Stimulated activated CD8-positive, alpha-beta memory T cell treated with anti-CD3 and anti-CD28 coated beads, Interleukin-4, amount 100 ng/mL, for 1 hour (primary cell): ENCODE measurements at regions not wholly inside any gene's neighbourhood (a gene's known extent, or its start where the extent isn't known, plus 50 kb on each side); places are given as distances from the start of the nearest gene placed in this dataset.
"Not testable (repeated sequence)": the region's sequence is repeated elsewhere in the genome, so short reads cannot be mapped to it uniquely, and the experiment has no call there.

ENCODE experiments used
- DNase-seq, 2 donors: peaks; one replicate each; pipeline ENCODE4 v3.0.0-alpha.2; 2020; ENCODE audit warnings: low read depth in 2 of 2, low spot score in 1 of 2

DNA sequence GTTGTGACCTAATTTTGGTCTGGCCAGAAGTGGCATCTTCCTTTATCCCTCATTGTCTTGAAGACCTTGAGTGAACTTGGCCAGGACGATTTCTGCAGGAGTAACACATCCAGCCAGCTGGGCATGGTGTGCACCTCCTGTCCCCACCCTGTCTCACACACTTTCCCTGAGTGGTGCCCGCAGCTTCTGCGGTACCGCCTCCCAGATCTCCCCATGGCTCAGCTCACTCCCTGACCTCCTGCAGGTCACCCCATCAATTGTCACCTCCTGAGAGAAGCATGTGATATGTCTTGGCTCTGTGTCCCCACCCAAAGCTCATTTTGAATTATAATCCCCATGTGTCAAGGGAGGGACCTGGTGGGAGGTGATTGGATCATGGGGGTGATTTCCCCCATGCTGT is 50.2 kb upstream of the TP53I11 start:
- no peak for DNase-seq

DNA sequence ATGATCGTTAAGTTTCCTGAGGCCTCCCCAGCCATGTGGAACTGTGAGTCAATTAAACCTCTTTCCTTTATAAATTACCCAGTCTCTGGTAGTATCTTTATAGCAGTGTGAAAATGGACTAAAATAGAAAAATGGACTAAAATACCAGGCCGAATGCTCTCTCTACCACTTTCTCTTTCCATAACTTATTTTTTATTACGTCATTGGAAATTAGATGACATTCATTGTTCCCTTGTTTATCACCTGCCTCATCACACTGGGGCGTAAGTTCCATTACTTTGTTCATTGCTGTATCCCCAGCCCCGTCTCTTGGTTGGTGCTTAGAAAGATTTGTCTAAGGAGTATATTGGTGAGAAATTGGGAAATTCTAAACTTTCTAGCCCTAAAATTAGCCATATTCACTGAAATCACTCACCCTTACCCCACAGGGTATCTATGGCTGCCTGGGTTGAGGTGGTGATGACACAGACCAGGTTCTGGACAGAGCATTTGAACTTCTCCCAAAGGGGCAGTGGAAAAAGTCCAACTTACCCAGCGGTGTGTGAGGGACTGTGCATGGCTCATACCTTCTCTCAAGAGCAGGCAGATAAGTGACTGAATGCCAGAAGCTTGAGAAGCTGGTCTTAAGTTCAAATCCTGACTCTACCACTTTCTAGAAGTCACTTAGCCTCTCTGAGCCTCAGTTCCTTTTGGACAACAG is 50.9 kb upstream of the TP53I11 start:
- no peak for DNase-seq

DNA sequence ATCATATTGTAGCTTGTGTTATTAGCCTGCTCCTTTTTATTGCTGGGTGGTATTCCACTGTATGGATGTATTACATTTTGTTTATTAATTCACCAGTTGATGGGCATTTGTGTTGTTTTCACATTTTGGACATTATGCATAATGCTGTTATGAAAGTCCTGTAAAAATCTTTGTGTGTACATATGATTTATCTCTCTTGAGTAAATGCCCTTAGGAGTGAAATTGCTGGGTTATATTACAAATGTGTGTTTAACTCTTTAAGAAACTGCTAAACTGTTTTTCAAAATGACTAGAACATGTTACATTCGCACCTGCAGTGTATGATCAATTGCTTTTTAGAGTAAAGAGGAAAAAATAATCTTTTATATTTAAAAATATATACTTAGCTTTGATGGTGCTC is 54.4 kb upstream of the TP53I11 start:
- DNase-seq, result no peak

DNA sequence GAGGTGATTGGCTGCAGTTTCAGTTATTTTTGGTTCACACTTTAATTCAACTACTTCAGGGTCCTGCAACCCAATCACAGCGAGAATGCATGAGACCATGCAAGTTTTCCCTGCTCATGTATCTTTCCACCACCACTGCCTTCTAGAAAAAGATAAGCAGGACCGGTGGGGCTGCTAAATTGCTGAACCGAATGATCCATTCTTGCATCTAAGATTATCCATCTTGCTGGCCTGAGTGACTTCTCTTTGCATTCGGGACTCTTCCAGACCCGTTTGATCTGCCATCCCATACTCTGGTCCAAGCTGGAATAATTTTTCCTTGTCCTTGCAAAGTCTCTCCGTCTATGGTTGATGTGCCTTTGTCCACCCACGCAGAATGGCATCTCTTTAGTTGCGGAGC is 56.3 kb upstream of the TP53I11 start:
- DNase-seq, result no peak

DNA sequence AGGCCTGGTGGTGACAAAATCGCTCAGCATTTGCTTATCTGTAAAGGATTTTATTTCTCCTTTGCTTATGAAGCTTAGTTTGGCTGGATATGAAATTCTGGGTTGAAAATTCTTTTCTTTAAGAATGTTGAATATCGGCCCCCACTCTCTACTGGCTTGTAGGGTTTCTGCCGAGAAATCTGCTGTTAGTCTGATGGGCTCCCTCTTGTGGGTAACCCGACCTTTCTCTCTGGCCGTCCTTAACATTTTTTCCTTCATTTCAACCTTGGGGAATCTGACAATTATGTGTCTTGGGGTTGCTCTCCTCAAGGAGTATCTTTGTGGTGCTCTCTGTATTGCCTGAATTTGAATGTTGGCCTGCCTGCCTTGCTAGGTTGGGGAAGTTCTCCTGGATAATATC is 65.3 kb upstream of the TP53I11 start:
- DNase-seq, result not testable (repeated sequence)

DNA sequence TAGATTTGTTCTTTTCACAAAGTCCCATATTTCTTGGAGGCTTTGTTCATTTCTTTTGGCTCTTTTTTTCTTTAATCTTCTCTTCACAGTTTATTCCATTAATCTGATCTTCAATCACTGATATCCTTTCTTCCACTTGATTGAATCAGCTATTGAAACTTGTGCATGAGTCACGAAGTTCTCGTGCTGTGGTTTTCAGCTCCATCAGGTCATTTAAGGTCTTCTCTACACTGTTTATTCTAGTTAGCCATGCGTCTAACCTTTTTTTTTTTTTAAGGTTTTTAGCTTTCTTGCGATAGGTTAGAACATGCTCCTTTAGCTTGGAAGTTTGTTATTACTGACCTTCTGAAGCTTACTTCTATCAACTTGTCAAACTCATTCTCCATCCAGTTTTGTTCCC is 65.8 kb upstream of the TP53I11 start:
- DNase-seq, result not testable (repeated sequence)

DNA sequence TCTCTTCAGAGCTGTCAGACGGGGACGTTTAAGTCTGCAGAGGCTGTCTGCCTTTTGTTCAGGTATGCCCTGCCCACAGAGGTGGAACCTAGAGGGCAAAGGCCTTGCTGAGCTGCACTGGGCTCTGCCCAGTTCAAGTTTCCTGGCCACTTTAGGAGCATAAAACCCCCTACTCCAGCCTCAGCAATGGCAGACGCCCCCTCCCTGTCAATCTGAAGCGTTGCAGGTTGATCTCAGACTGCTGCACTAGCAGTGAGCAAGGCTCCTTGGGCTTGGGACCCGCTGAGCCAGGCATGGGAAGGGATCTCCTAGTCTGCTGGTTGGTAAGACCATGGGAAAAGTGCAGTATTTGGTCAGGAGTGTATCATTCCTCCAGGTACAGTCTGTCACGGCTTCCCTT is 66.6 kb upstream of the TP53I11 start:
- DNase-seq, result no peak

DNA sequence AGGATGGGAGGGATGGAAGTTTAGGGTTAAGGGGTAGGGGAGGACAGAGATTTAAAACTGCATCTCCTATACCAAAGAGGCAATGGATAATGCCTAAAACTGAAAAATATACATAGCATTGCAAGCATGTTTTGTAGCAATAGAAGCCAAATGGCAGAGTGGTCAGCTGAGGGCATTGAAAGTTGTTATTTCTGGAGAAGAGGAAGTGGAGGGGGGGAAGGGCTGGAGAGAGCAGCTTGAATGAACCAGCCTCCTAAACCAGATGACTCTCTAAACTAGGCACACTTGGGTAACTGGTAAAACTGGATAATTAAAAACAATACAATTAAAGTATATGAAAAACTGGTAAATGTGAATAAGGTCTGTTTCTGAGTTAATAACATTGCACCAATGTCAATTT is 70.3 kb upstream of the TP53I11 start:
- DNase-seq, result no peak

DNA sequence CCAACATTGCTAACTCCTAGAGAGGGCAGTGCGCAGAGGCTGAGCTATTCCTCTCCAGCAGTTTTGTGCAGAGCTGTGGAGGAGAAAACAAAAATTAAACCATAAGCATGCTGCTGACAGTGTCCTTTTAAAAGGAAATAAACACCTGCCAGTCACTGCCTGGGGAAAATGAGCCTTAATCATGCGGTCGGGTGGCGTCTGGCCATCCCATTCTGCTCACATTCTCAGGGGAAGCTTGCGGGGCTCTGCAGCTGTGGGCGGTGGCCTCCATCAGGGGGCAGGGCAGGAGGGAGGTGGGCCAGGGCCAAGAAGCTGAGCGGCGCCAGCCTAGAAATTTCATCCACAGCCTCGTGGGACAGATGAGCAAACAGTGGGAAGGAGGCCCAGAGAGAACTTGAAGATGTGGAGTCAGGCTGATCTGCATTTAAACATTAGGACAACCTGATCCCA is 71.0 kb upstream of the TP53I11 start:
- DNase-seq, result no peak

DNA sequence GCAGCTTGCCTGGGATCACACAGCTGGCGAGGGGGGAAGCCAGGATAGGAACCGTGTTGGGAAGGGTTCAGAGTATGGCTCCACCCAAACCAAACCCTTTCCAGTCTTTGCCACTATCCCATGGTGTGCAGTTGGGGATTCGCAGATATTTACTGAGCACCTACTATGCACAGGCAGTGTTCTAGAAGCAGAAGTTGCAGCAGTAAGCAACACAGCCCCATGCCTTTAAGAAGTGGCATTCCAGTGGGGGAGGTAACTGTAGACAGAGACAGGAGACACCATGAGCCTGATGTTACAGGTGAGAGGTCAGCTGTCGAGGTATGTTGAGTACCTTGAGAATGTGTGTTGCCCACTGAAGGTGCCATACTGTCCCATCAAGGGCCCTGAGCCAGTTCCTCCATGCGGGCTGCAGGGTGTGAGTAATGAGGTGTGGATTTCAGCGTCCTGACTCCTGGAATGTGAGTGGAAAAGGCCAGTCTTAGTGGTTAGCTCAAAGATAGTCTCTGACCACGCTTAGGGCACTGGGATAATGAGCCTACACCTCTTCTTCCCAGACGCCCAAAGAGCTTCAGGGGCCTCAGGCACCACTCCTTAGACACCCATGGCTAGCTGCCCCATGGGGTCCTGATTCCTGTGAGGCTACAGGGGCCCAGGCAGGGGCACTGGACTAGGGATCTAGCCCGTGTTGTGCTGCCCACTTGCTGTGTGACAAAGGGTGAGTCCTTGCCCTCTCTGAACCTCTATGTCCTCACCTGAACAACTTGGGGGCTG is 71.8 kb upstream of the TP53I11 start:
- no peak for DNase-seq

DNA sequence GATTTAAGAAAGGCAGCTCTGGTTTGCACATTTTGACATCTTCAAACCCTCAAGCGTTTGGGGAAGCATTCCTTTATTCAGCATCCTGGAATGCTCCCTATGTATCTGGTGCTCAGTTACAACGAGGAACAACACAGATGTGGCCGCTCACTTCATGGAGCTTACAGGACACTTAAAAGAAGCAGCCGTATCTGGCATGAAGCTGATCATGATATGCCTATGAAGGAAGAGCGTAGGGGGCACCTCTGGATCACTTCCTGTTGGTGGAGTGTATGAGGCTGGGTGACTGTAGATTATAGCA is 72.3 kb upstream of the TP53I11 start:
- no peak for DNase-seq

DNA sequence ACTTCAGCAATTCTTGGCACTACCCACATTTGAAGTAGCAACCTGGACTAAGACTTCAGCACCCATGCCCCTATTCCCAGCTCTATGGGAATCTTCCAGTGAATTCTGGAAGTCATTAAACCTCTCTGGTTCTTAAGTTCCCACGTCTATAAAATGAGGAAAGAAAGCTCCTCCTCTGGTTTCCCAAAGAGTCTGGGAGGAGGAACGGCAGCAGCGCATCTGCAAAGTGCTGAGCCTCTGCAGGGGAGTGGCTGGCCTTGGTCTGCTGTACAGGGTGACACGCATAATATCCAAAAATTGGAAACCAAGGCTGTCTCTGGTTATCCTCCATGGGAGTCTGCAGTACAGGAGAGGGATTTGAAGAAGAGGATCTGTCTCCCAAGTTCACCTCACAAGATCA is 73.6 kb upstream of the TP53I11 start:
- DNase-seq, result no peak

DNA sequence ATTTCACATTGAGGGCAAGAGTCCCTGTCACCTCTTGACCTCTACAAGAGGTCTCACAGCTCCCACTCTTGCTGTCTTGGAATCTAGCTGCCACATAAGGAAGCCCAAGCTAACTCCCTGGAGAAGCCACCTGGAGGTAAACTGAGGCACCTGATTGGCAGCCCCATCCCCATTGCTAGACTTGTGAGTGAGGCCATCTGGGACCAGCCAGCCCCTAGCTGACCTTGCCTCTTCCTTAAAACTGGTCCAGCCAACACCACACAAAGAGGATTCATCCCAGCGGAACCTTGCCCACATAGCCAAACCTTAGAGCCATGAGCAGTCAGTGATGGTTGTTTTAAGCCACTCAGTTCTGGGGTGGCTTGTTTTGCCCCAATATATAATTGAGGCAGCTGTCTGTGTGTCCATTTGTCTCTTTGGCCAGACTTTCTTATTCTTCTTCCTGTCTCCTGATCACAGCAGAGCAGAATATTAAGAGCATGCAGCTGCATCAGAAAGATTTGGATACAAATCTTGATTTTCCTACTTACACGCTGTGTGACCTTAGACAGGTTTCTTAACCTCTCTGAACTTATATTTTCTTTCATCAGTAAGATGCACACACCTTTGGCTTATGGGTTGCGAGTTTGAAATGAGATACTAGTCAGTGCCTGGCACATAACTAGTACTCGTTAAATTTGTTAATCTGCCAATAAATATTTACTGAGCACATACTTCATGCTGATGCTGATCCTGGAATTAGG is 74.3 kb upstream of the TP53I11 start:
- no peak for DNase-seq

DNA sequence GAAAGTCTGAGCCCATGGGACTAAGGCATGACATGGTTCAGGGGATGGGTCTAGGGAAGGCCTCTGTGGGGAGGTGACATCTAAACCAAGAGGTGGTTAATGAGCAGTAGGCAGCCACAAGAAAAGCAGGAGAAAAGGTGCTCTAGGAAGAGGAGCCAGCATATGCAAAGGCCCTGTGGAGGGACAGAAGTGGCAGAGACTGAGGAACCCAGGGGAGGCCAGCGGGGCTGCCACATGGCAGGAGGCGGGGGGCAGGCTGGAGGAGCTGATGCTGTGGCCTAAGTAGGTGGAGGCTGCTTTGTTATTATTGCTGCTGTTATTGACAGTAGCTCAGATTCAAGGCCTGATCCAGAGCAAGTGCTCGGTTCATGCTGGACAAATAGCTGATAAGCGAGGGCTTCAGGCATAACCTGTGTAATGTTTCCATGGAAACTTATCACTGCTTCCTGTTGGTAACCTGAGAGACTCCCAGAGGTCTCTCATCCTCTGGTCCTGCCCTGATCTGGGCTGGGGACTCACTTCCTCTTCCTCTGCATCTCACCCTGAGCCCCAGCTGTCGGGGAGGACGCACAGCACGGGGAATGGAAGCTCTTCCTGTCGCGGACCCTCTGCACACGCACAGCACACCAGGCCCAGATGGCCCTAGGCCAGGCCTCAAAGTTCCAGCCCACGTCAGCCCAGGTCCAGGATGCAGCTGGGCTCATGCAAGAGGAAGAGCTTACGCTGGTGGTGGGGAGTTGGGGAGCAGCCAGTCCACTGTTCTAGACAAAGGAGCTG is 75.2 kb upstream of the TP53I11 start:
- no peak for DNase-seq

DNA sequence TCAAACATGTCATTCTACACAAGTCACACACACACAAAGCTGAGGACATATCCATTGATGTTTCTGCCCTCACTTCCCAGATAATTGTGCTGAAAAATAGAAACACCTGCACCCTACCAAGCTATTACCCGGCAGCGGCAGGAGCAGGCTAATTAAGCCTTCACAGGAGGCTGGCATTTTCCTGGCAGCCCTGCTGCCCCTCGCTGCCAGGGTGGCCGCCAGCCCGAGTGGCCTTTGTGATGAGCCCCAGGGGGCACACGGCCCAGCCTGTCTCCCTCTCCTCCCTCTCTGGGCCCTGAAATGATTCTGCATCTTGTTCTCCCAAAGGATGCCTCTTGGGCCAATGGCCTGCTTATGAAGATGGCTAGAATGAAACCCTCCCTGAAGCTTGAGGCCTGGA is 76.2 kb upstream of the TP53I11 start:
- DNase-seq, result no peak

DNA sequence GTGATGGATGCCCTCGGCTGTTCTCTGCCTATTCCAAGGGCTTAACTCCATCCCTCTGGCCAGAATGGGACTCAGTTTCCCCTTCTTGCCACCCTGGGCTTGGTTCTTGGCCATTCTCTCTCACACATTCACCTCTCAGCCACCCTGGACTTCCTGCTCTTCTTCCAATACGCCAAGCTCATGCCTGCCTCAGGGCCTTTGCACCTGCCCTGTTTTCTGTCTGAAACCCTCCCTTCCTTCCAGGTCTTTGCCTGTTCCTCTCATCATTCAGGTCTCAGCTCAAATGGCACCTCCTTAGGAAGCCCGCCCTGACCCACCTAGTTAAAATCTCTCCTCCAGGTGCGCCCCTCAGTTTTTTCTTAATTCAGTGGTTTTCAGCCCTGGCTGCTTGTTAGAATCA is 76.6 kb upstream of the TP53I11 start:
- DNase-seq, result no peak

DNA sequence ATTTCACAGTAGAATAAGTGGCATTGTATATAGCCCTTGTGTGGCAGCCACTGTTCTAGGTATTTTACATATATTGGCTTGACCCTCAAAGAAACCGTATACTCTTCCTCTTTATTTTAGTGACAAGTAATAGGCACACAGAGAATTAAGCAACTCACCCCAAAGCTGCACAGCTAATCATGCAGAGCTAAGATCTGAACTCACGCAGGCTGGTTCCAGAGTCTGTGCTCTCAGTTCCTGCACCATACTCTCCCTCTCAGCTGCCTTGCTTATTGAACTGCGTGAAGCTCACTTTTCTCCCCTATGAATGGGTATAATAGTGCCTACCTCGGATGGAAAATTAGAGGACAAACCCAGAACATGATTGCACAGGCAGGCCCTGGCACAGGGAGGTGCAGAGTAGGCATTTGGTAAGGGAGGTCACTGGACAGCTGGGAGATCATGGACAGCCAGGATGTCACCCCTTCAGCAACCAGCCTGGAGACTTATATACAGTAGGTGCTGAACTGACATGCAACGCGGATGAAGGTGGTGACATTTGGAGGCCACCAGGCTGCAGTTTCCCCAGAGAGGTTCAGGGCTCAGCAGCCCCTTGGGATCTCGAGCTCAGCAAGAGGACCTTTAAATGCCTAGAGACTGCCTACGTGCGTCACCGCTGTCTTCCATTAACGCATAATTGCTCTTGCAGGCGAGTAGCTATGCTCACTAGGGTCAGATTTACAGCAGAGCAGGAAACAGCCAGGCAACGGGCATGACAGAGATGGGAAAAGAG is 78.4 kb upstream of the TP53I11 start:
- DNase-seq, result no peak

DNA sequence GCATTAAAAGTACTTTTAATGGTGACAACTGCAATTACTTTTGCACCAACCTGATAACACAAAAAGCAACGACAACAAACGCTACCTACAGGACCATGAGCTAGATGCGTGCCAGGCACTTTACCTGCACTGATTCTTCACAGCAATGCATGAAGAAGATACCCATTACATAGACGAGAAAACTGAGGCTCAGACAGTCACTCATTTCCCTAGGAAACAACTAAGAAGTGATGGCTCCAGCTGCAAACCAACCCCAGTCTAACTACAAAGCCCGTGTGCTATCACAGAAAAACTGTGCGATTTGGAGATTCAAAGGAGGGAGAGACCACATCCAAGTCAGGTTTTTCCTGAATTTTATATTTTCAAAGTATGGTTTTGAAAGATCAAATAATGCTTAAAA is 80.1 kb upstream of the TP53I11 start:
- DNase-seq, result no peak

DNA sequence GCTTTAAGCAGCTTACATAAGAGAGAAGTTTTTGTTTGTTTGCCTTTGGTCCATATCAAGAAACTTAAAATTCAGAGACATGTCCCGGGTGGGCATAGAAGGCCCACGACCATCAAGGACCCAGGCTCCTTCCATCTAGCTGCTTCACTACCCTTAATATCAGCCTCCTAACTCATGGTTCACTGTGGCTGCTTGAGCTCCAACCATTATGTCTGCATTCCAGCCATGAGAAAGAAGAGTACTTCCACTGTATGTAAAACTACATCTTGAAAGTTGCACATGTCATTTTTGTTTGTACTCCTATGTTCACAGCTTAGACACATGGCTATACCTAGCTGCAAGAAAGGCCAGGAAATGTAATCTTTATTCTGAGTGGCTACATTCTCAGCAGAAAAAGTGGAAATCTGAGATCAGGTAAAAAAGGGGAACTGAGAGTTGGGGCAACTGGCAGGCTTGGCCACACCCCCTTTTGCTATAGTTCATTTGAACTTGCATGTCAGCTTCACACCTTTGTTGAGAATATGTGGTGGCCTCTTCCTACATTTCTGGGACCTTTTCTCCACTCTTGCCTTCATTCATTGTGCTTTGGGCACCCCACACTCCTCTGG is 81.3 kb upstream of the TP53I11 start:
- DNase-seq, result no peak

DNA sequence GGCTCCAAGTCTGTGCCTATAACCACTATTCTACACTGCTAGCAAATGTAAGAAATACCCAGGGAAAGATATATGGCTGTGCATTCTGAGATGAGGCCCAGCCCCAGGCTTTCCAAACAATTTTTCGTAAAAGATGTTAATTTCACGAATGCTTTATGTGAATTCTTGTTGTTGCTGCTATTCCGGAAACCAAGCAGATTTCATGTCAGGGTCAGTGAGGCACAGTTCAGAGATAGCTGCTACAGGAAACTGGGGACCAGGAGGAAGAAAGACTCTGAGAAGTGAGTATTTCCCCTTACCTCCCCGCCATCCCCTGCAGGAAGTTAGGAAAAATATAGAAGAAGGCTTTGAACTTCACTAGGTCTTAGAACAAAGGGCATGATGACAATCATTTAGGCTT is 84.7 kb upstream of the TP53I11 start:
- DNase-seq, result no peak
